ENCODE measurements at regions not wholly inside any gene's neighbourhood (a gene's known extent, or its start where the extent isn't known, plus 50 kb on each side); places are given as distances from the start of the nearest gene placed in this dataset.

DNA sequence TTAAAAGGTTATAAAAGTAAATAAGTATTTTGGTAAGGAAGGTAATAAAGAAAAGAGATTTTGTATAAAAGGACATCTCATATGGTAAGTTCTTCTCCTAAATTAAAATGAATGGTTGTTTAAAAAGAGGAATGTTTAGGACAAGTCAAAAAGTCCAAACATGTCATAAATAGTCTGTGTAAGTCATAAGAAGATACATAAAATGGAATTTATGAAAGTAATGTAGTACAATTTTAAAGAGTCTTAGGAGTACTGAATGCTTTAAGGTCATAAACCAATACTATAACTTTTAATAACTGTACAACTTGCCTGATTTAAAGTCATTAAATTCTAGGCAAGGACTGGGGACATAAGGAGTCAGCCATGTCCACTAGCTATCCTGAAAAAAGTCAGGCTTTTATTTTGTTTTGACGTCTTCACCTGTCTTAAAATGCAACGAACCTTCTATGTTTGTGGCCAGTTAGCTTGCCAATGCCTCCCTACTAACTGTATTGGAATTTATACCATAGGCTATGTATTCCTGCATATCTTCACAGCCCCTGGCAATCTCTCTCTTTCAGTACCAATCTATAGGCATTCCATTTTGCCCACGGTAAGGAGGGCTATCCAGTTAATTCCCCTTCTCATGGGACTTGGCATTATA, 312.3 kb upstream of the LRRTM4 start:
- DNase-seq (ENCODE audit: low spot score): no peak
- Histone ChIP-seq H3K27ac (no peak overlapping the region), H3K4me3 (no peak overlapping the region)
- TF ChIP-seq, protein P1, sequence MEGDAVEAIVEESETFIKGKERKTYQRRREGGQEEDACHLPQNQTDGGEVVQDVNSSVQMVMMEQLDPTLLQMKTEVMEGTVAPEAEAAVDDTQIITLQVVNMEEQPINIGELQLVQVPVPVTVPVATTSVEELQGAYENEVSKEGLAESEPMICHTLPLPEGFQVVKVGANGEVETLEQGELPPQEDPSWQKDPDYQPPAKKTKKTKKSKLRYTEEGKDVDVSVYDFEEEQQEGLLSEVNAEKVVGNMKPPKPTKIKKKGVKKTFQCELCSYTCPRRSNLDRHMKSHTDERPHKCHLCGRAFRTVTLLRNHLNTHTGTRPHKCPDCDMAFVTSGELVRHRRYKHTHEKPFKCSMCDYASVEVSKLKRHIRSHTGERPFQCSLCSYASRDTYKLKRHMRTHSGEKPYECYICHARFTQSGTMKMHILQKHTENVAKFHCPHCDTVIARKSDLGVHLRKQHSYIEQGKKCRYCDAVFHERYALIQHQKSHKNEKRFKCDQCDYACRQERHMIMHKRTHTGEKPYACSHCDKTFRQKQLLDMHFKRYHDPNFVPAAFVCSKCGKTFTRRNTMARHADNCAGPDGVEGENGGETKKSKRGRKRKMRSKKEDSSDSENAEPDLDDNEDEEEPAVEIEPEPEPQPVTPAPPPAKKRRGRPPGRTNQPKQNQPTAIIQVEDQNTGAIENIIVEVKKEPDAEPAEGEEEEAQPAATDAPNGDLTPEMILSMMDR (IDR thresholded peaks at IDR 0.05): no peak

DNA sequence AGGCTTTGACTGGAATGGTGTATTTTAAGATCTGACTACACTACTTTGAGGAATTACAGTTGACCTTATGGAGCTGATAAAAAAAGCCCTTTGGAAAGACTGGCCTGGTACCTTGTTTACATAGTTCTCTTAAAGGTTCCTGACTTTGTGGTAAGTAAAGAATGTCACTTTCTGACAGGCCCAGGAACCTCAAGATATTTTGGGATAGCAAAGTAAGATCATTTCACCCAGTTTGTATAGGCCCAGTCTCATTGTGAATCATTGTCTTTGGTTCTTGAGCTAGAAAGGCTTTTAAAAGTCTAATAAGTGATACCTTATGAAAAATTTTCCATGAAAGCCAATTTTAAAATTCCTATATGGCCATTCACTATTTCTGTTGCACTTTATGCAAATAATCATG, 316.3 kb upstream of the LRRTM4 start:
- no peak for DNase-seq (ENCODE audit: low spot score)
- Histone ChIP-seq H3K4me3 (no peak overlapping the region), H3K27ac (no peak overlapping the region)
- TF ChIP-seq, protein P1 (IDR thresholded peaks at IDR 0.05): no peak

DNA sequence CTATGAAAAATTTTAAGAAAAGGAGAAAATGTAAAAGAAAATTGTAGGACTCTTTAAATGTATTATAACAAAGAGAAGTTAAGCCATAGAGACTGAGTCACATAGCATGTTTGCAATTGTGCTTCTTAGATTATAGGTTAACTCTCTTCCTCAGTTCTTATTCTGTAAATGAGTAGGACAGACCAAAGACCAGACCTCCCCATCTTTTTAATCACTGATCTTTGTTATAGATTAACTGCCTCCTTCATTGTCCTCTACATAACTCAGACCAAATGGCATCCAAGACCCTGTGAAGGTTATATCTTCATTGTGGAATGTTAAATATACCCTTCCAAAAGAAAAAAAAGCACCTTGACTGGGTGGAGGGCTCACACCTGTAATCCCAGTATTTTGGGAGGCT, 316.9 kb upstream of the LRRTM4 start:
- no peak overlapping the region for H3K4me3 ChIP-seq
- no peak for DNase-seq (ENCODE audit: low spot score)
- TF ChIP-seq, protein P1 (IDR thresholded peaks at IDR 0.05): no peak
- H3K27ac ChIP-seq: no peak overlapping the region

DNA sequence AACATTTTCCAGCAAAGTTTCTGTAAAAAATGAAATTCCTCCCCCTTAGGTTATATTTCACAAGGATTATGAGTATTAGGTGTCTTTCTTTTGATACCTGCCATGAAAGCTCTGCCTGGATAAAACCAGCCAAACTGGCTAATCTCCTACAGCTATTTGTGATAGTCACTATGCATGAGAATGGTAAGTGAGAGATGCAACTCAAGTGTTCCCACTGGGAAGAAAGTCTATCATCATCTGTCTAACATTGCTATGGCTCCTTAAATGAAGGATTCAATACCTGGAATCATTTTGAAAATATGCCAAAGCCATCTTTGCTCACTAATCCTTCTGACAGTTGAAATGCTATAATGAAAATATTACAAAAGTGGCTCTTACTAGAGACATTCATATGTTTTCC, 339.9 kb upstream of the LRRTM4 start:
- Histone ChIP-seq H3K27ac (no peak overlapping the region), H3K4me3 (no peak overlapping the region)
- TF ChIP-seq, protein P1 (IDR thresholded peaks at IDR 0.05): no peak
- DNase-seq (ENCODE audit: low spot score): no peak

DNA sequence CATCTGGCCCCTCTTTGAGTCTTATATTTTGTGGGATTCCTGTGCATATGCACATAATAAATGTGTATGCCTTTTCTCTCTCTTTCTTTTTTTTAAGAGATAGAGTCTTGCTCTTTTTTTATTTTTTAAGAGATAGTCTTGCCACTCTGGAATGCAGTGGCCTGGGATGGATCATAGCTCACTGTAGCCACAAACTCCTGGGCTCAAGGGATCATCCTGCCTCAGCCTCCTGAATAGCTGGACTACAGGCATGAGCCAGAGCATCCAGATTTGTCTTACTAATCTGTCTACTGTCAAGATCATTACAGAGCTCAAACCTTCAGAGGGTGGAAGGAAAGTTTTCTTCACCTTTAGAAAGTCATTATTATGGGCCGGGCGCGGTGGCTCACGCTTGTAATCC, 342.2 kb upstream of the LRRTM4 start:
- H3K4me3 ChIP-seq: no peak overlapping the region
- H3K27ac ChIP-seq: no peak overlapping the region
- TF ChIP-seq, protein P1 (IDR thresholded peaks at IDR 0.05): no peak
- no peak for DNase-seq (ENCODE audit: low spot score)

DNA sequence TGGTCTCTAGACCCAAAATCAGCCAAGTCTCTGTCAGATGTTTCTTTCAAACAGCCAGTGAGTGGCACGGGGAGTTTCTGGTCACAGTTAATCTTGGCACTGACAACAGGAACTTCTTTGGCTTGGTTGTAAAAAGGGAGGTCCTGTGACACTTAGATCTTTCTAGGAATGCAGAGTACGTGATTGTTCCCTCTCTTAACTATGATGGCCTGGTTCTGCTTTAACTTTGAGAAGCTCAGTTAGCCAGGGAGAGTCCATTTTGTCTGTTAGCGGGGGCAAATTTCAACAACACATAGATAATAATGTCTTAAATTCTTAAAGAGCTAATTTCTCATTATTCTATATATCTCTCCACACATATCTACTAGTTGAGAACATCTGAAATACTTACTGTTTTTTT, 344.5 kb upstream of the LRRTM4 start:
- H3K4me3 ChIP-seq: no peak overlapping the region
- H3K27ac ChIP-seq: no peak overlapping the region
- no peak for DNase-seq (ENCODE audit: low spot score)
- TF ChIP-seq, protein P1 (IDR thresholded peaks at IDR 0.05): no peak

DNA sequence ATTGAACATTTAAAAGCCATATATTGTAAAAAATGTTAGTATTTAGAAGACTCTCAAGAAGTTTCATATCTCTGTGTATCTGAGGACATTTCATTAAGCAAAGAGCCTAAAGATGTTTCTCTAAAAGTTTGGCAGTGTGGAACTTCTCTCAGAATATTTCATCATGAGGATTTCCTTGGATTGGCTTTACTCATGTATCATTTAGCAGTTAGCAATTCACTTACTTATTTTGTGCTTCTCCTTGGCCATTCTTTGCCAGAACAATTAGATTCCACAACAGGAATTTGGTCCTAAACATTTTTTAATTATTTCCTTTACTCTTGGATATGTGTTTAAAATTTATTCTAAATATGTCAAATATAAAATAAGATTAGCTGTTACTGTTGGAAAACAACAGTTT, 345.0 kb upstream of the LRRTM4 start:
- no peak overlapping the region for H3K27ac ChIP-seq
- H3K4me3 ChIP-seq: no peak overlapping the region
- DNase-seq (ENCODE audit: low spot score): no peak
- TF ChIP-seq, protein P1 (IDR thresholded peaks at IDR 0.05): no peak

Data from coronary artery (tissue), 2 donors.